Spleen (tissue), 7 donors: ENCODE measurements at regions not wholly inside any gene's neighbourhood (a gene's known extent, or its start where the extent isn't known, plus 50 kb on each side); places are given as distances from the start of the nearest gene placed in this dataset.

Experiments used
- CTCF ChIP-seq, 11 experiments: fragments of 200-600 bp in 7 of 11; fragments of 450-650 bp in 4 of 11; sonication (generic) in 4 of 11; IDR thresholded peaks in 8 of 11; conservative IDR thresholded peaks in 3 of 11; 1 replicate in 7 of 11; 2 replicates in 4 of 11; pipeline versions ENCODE4 v1.4.0 to v1.8.0; 2016 to 2021; ENCODE audit warnings: antibody characterized with exemption in 11 of 11, inconsistent platforms in 4 of 11, mild to moderate bottlenecking in 1 of 11
- POLR2A ChIP-seq, 3 donors: fragments of 450-650 bp; IDR thresholded peaks; one replicate each; pipeline ENCODE4 v1.5.1; 2017; ENCODE audit warnings: antibody characterized with exemption in 3 of 3, mild to moderate bottlenecking in 1 of 3
- POLR2AphosphoS5 ChIP-seq, 3 donors: sonication (generic); formaldehyde crosslinking; IDR thresholded peaks; one replicate each; pipeline ENCODE4 v1.5.1; 2017; ENCODE audit warnings: antibody characterized with exemption in 3 of 3
- donor health status: DM: no; HTN: no; CAD: no; lungs with moderate emphysema.
- donor health status: DM: no; HTN: no; CAD: no.
- donor health status: DM: no; HTN: no; CAD: no.

GRCh38 chr2:75922191-75922590 lies 211.5 kb upstream of the GCFC2 start:
- no peak for TF ChIP-seq CTCF (IDR thresholded peaks at IDR 0.05 in 8 of 11, conservative IDR thresholded peaks at IDR 0.05 in 3 of 11)
- no peak for TF ChIP-seq POLR2A (IDR thresholded peaks at IDR 0.05)
- no peak for TF ChIP-seq POLR2AphosphoS5 (IDR thresholded peaks at IDR 0.05)
